ENCODE measurements at regions not wholly inside any gene's neighbourhood (a gene's known extent, or its start where the extent isn't known, plus 50 kb on each side); places are given as distances from the start of the nearest gene placed in this dataset.

- TF ChIP-seq CTCF (IDR thresholded peaks at IDR 0.05) (no peak), POLR2A (IDR thresholded peaks at IDR 0.05) (no peak)
These were observed 54.8 kb upstream of the SPON1 start for GRCh38 chr11:13907678-13908077.
